CD8-positive, alpha-beta memory T cell (primary cell): ENCODE measurements at regions not wholly inside any gene's neighbourhood (a gene's known extent, or its start where the extent isn't known, plus 50 kb on each side); places are given as distances from the start of the nearest gene placed in this dataset.
"Not testable (repeated sequence)": the region's sequence is repeated elsewhere in the genome, so short reads cannot be mapped to it uniquely, and the experiment has no call there.

Experiments used
- CTCF ChIA-PET: fragments of 350-600 bp; sonication (Branson Sonifier 250); formaldehyde crosslinking; loops from one replicate; lab custom pipeline; 2021; ENCODE audit warnings: antibody characterized with exemption; lab: Charles Lee
- POLR2A ChIA-PET: fragments of 350-600 bp; sonication (Branson Sonifier 250); formaldehyde crosslinking; loops from one replicate; lab custom pipeline; 2021; ENCODE audit warnings: antibody characterized with exemption; lab: Charles Lee
- DNase-seq, 5 donors: peaks; one replicate each; pipeline versions ENCODE4 v3.0.0 to v3.0.0-alpha.2; 2020 to 2022; ENCODE audit warnings: mixed read lengths in 1 of 5
- H3K27ac ChIP-seq: one replicate; pipeline ENCODE4 v1.7.0; 2013; ENCODE audit warnings: low read depth, mild to moderate bottlenecking, low read length, moderate library complexity
- H3K27me3 ChIP-seq: 2 replicates; pipeline ENCODE4 v1.7.0; 2013; ENCODE audit warnings: low read length, mild to moderate bottlenecking; ENCODE audit not compliant: insufficient read depth, poor library complexity, severe bottlenecking
- H3K36me3 ChIP-seq: 2 replicates; pipeline ENCODE4 v1.7.0; 2013; ENCODE audit warnings: mild to moderate bottlenecking, low read length, moderate library complexity; ENCODE audit not compliant: insufficient read depth
- H3K4me1 ChIP-seq: 2 replicates; pipeline ENCODE4 v1.7.0; 2013; ENCODE audit warnings: mild to moderate bottlenecking, low read length, moderate library complexity; ENCODE audit not compliant: insufficient read depth
- H3K4me3 ChIP-seq: 2 replicates; pipeline ENCODE4 v1.7.0; 2013; ENCODE audit warnings: mild to moderate bottlenecking, low read length
- H3K9me3 ChIP-seq: 2 replicates; pipeline ENCODE4 v1.7.0; 2013; ENCODE audit warnings: mild to moderate bottlenecking, low read length
- H3K27ac Mint-ChIP-seq, 8 donors: one replicate each; pipeline ENCODE4 v1.8.0; 2020 to 2021; ENCODE audit warnings: mixed read lengths in 8 of 8, mild to moderate bottlenecking in 6 of 8, inconsistent platforms in 3 of 8, moderate library complexity in 3 of 8
- H3K27me3 Mint-ChIP-seq, 2 donors: one replicate each; pipeline ENCODE4 v1.8.0; 2020 to 2021; ENCODE audit warnings: mixed read lengths in 2 of 2, mild to moderate bottlenecking in 1 of 2, moderate library complexity in 1 of 2
- H3K36me3 Mint-ChIP-seq, 3 donors: one replicate each; pipeline ENCODE4 v1.8.0; 2020 to 2021; ENCODE audit warnings: mixed read lengths in 3 of 3, inconsistent platforms in 1 of 3, mild to moderate bottlenecking in 1 of 3
- H3K4me1 Mint-ChIP-seq, 3 donors: one replicate each; pipeline ENCODE4 v1.8.0; 2020 to 2021; ENCODE audit warnings: mixed read lengths in 3 of 3, inconsistent platforms in 1 of 3, mild to moderate bottlenecking in 1 of 3
- H3K4me3 Mint-ChIP-seq, 7 donors: one replicate each; pipeline ENCODE4 v1.8.0; 2020 to 2021; ENCODE audit warnings: mixed read lengths in 7 of 7, mild to moderate bottlenecking in 6 of 7, moderate library complexity in 4 of 7, inconsistent platforms in 2 of 7
- H3K9me3 Mint-ChIP-seq, 5 donors: one replicate each; pipeline ENCODE4 v1.8.0; 2020 to 2022; ENCODE audit warnings: mixed read lengths in 5 of 5, mild to moderate bottlenecking in 3 of 5, moderate library complexity in 2 of 5, inconsistent platforms in 1 of 5

- Mint-ChIP-seq H3K27ac (no peak overlapping the region), H3K9me3 (no peaks in the 10 kb centered on the region), H3K36me3 (no peaks in the 10 kb centered on the region), H3K27me3 (peaks cover 3% of the 10 kb centered on the region in 2 donors), H3K4me3 (no peak overlapping the region), H3K4me1 (no peaks in the 10 kb centered on the region)
- no peak for DNase-seq
- no peak overlapping the region for H3K27ac ChIP-seq
- no peaks in the 10 kb centered on the region for H3K27me3 ChIP-seq
- H3K4me1 ChIP-seq: no peaks in the 10 kb centered on the region
- no peaks in the 10 kb centered on the region for H3K36me3 ChIP-seq
- ChIA-PET CTCF (no interaction called here), POLR2A (no interaction called here)
- no peak overlapping the region for H3K4me3 ChIP-seq
- H3K9me3 ChIP-seq: no peaks in the 10 kb centered on the region
Observed at GRCh38 chrX:139382529-139382928, 148.0 kb upstream of the F9 start.

- H3K36me3 Mint-ChIP-seq, H3K27ac ChIP-seq, H3K36me3 ChIP-seq, H3K9me3 Mint-ChIP-seq, H3K4me3 ChIP-seq, CTCF ChIA-PET, H3K27me3 ChIP-seq, POLR2A ChIA-PET, H3K27me3 Mint-ChIP-seq, H3K4me1 ChIP-seq, DNase-seq, H3K9me3 ChIP-seq, H3K4me1 Mint-ChIP-seq, H3K4me3 Mint-ChIP-seq, H3K27ac Mint-ChIP-seq: not testable (repeated sequence)
Observed at GRCh38 chrX:139376547-139376946, 154.0 kb upstream of the F9 start.

GRCh38 chrX:139360356-139360755 lies 170.2 kb upstream of the F9 start:
- POLR2A ChIA-PET: no interaction called here
- no peaks in the 10 kb centered on the region for H3K4me1 ChIP-seq
- H3K27me3 Mint-ChIP-seq: peaks cover 0 to 6% of the 10 kb centered on the region in 2 donors

GRCh38 chrX:139342594-139342991 lies 187.9 kb upstream of the F9 start:
- CTCF ChIA-PET, POLR2A ChIA-PET, H3K27ac Mint-ChIP-seq, H3K4me1 ChIP-seq, H3K27ac ChIP-seq, H3K4me3 Mint-ChIP-seq, H3K27me3 Mint-ChIP-seq, H3K4me3 ChIP-seq, H3K36me3 ChIP-seq, H3K9me3 ChIP-seq, DNase-seq, H3K4me1 Mint-ChIP-seq, H3K27me3 ChIP-seq, H3K9me3 Mint-ChIP-seq, H3K36me3 Mint-ChIP-seq: not testable (repeated sequence)

More at GRCh38 chrX:139360356-139360755, 170.2 kb upstream of the F9 start:
- Histone ChIP-seq H3K36me3 (no peaks in the 10 kb centered on the region), H3K9me3 (no peaks in the 10 kb centered on the region), H3K27ac (no peak overlapping the region), H3K27me3 (no peaks in the 10 kb centered on the region), H3K4me3 (no peak overlapping the region)
- H3K9me3 Mint-ChIP-seq: peaks cover 0 to 2% (median 0%) of the 10 kb centered on the region in 5 donors
- H3K36me3 Mint-ChIP-seq: no peaks in the 10 kb centered on the region
- H3K4me3 Mint-ChIP-seq: no peak overlapping the region
- no peaks in the 10 kb centered on the region for H3K4me1 Mint-ChIP-seq
- no peak overlapping the region for H3K27ac Mint-ChIP-seq
- CTCF ChIA-PET: no interaction called here
- no peak for DNase-seq

GRCh38 chrX:139341855-139342593 lies 188.5 kb upstream of the F9 start:
- H3K27me3 Mint-ChIP-seq, H3K27ac ChIP-seq, H3K27ac Mint-ChIP-seq, H3K36me3 ChIP-seq, H3K4me3 ChIP-seq, H3K4me1 ChIP-seq, H3K9me3 ChIP-seq, H3K4me1 Mint-ChIP-seq, H3K36me3 Mint-ChIP-seq, POLR2A ChIA-PET, H3K27me3 ChIP-seq, H3K9me3 Mint-ChIP-seq, H3K4me3 Mint-ChIP-seq, CTCF ChIA-PET, DNase-seq: not testable (repeated sequence)

GRCh38 chrX:139332441-139332840 lies 198.1 kb upstream of the F9 start:
- Mint-ChIP-seq H3K4me3 (no peak overlapping the region), H3K9me3 (peaks cover 0 to 8% (median 0%) of the 10 kb centered on the region in 5 donors), H3K4me1 (no peaks in the 10 kb centered on the region), H3K36me3 (no peaks in the 10 kb centered on the region), H3K27ac (no peak overlapping the region), H3K27me3 (peaks cover 0 to 2% of the 10 kb centered on the region in 2 donors)
- ChIA-PET POLR2A (no interaction called here), CTCF (no interaction called here)
- H3K27ac ChIP-seq: no peak overlapping the region
- no peaks in the 10 kb centered on the region for H3K4me1 ChIP-seq
- DNase-seq: no peak
- H3K27me3 ChIP-seq: no peaks in the 10 kb centered on the region
- no peaks in the 10 kb centered on the region for H3K36me3 ChIP-seq
- no peaks in the 10 kb centered on the region for H3K9me3 ChIP-seq
- H3K4me3 ChIP-seq: no peak overlapping the region

GRCh38 chrX:139327355-139327754 lies 203.2 kb upstream of the F9 start:
- ChIA-PET POLR2A (no interaction called here), CTCF (no interaction called here)

GRCh38 chrX:139324756-139325155 lies 205.8 kb upstream of the F9 start:
- Mint-ChIP-seq H3K4me1 (no peaks in the 10 kb centered on the region), H3K9me3 (peaks cover 0 to 9% (median 0%) of the 10 kb centered on the region in 5 donors), H3K27me3 (no peaks in the 10 kb centered on the region), H3K4me3 (no peak overlapping the region), H3K36me3 (no peaks in the 10 kb centered on the region), H3K27ac (no peak overlapping the region)
- ChIA-PET POLR2A (no interaction called here), CTCF (no interaction called here)
- Histone ChIP-seq H3K36me3 (no peaks in the 10 kb centered on the region), H3K4me1 (no peaks in the 10 kb centered on the region), H3K9me3 (no peaks in the 10 kb centered on the region), H3K4me3 (no peak overlapping the region), H3K27me3 (no peaks in the 10 kb centered on the region), H3K27ac (no peak overlapping the region)
- DNase-seq: no peak

More at GRCh38 chrX:139327355-139327754, 203.2 kb upstream of the F9 start:
- Mint-ChIP-seq H3K4me1 (no peaks in the 10 kb centered on the region), H3K27me3 (no peaks in the 10 kb centered on the region), H3K4me3 (no peak overlapping the region), H3K9me3 (peaks cover 0 to 12% (median 0%) of the 10 kb centered on the region in 5 donors), H3K36me3 (no peaks in the 10 kb centered on the region), H3K27ac (no peak overlapping the region)
- H3K27me3 ChIP-seq: no peaks in the 10 kb centered on the region
- H3K4me3 ChIP-seq: no peak overlapping the region
- no peaks in the 10 kb centered on the region for H3K4me1 ChIP-seq
- H3K36me3 ChIP-seq: no peaks in the 10 kb centered on the region
- H3K27ac ChIP-seq: no peak overlapping the region
- DNase-seq: no peak
- no peaks in the 10 kb centered on the region for H3K9me3 ChIP-seq
